NCI-H524 (cell line): ENCODE measurements at regions not wholly inside any gene's neighbourhood (a gene's known extent, or its start where the extent isn't known, plus 50 kb on each side); places are given as distances from the start of the nearest gene placed in this dataset.
A peak's percentile ranks its signal among the peaks of the same experiment; 100 is the strongest.
"Not testable (repeated sequence)": the region's sequence is repeated elsewhere in the genome, so short reads cannot be mapped to it uniquely, and the experiment has no call there.

Source experiments
- DNase-seq, 2 experiments: peaks; one replicate each; lab custom pipeline; 2025; lab: John Stamatoyannopoulos, UW

- peak in 1 of 2 experiments; percentile 46 for DNase-seq
These were observed 83.6 kb upstream of the CRYM start for GRCh38 chr16:21361612-21362227.

- DNase-seq: not testable (repeated sequence)
These were observed 83.0 kb upstream of the CRYM start for GRCh38 chr16:21361045-21361444.

DNA sequence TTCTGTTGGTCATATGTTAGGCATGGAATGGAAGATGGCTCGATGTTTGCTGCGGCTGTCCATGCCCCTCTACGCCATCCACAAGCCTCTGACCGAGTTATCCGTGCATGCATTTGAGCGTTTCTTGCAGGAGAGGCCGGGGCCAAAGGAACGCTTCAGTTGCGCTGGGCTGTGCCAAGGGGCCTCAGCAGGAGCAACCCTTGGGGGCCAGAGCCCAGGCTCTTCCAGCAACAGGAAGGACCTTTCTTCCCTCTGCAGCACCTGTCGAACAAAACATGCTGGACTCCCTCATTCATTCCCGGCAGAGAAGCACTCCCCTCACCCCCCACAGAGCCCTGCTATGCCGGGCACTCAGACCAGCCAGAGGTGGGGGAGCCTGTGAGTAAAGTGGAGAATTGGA, 81.4 kb upstream of the CRYM start:
- not testable (repeated sequence) for DNase-seq

DNA sequence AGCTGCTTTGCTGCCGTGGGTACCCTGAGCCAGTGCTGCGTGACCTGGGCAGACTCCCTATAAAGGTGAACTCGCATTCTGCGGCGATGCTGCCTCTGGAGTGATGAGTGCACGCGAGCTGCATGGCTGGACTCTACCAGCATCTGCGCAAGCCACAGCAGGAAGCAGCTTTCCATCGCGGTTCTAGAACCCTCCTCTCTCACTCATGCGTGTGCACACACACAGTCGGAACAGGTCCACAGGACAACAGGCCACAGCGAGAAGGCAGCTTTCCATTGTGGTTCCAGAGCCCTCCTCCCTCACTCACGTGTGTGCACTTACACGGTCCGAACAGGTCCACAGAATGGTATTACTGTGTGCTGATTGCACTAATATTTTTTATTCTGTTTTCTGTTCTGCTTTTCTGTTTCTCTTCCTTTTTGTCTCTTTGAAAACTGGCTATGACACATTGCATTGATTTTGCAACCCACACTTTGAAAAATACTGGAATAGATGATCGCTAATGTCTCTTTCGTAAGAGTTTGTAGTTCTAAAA, 80.2 kb upstream of the CRYM start:
- DNase-seq: not testable (repeated sequence)

DNA sequence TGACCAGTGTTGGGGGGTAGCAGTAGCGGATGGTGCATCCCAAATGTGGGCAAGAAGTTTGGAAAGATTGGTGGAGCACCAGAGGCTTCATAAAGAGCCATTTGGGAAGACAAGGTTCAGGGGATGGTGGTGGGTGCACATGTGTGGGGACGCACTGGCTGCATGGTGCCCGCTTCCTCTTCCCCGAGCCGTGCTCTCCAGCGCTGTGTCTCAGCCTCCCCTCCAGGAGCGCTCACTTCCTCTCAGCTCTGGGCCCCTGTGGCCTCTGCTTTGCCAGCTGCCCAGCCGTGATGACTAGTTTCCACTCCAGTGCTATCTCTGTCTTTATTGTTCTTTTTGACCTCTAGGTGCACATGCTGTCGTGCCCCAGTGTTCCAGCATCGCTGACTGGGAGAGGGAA, 78.2 kb upstream of the CRYM start:
- not testable (repeated sequence) for DNase-seq

DNA sequence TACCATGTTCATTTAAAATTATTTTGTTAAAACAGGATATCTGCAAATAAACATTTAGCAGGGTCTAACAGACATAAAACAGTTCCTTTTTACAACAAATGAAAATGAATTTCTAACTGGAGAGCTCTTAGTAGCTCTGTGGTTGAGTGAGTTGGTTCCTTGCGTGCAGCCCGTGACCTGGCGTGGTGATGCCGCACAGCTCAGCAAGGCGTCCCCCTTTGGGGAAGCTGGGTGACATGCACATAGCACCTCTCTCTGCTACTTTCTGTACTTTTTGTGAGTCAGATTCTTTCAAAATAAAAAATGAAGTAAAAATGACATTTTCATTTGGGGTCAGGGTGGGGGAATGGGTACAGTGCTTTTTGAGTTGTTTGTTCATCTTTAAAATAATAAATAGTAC, 73.3 kb upstream of the CRYM start:
- not testable (repeated sequence) for DNase-seq

- DNase-seq: not testable (repeated sequence)
These were observed 72.8 kb upstream of the CRYM start for GRCh38 chr16:21350851-21351250.

- DNase-seq: not testable (repeated sequence)
These were observed 71.2 kb upstream of the CRYM start for GRCh38 chr16:21349336-21349735.

GRCh38 chr16:21348815-21349214, 70.7 kb upstream of the CRYM start:
- DNase-seq: not testable (repeated sequence)

GRCh38 chr16:21347538-21347937, 69.4 kb upstream of the CRYM start:
- not testable (repeated sequence) for DNase-seq

DNA sequence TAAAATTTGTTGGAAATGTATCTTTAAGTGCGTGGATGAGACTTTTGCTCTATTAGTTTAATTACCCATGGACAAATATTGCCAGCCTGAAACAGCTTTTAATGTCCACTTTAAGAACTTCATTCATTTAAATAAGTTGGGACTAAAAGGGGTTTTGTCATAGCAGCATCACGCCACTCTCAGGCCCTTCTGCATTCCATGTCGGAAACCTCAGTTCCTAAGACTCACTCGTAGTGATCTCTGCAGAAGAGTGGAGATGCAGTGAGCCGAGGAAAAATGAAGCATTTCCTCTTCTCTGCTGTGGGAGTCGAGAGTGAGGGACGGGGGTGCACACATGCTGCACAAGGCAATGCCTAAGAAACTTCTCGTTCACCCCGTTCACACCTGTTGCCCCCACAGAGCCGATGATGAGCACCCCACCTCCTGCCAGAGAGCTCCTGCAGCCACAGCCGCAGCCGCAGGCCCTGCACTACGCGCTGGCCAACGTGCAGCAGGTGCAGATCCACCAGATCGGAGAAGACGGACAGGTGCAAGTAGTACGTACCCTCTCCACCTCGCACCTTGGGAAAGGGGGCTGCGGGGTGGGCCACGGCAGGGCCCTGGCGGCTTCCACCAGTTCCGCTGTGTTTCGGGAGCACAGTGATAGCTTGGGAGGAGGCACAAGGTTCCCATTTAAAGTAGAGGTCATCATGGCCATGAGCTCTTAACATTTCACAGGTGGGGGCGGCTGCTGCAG, 68.8 kb upstream of the CRYM start:
- DNase-seq: not testable (repeated sequence)

- DNase-seq: not testable (repeated sequence)
These were observed 66.3 kb upstream of the CRYM start for GRCh38 chr16:21344361-21344912.

DNA sequence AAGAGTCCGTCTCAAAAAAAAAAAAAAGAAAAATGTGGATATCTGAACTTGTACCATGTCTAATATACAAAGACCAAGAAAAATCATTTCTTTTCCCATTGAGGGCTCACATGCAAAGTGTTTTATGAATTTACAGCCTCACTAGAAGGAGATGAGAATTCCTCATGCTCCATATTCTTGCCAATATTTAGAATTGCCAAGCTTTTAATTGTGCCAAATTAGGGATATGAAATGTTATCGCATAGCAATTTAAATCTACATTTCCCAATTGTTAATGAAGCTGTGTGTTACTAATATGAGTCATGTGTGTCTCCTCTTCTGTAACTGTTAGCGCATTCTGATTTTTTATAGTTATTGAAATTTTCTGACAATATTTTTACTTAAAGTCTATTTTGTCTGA, 63.0 kb upstream of the CRYM start:
- DNase-seq: no peak

DNA sequence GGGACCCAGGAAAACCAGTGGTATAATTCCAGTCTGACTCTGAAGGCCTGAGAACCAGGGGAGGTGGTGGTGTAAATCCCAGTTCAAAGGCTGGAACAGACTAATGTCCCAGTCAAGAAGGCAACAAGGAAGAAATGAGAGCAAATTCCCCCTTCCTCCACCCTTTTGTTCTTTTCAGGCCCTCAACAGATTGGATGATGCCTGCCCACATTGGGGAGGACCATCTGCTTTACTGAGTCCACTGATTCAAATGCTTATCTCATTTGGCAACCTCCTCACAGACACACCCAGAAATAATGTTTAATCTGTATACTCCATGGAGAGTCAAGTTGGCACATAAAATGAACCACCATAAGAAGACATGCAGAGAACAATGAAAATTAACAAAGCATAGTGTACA, 61.9 kb upstream of the CRYM start:
- DNase-seq: no peak

- DNase-seq: no peak
These were observed 61.2 kb upstream of the CRYM start for GRCh38 chr16:21339269-21339641.

DNA sequence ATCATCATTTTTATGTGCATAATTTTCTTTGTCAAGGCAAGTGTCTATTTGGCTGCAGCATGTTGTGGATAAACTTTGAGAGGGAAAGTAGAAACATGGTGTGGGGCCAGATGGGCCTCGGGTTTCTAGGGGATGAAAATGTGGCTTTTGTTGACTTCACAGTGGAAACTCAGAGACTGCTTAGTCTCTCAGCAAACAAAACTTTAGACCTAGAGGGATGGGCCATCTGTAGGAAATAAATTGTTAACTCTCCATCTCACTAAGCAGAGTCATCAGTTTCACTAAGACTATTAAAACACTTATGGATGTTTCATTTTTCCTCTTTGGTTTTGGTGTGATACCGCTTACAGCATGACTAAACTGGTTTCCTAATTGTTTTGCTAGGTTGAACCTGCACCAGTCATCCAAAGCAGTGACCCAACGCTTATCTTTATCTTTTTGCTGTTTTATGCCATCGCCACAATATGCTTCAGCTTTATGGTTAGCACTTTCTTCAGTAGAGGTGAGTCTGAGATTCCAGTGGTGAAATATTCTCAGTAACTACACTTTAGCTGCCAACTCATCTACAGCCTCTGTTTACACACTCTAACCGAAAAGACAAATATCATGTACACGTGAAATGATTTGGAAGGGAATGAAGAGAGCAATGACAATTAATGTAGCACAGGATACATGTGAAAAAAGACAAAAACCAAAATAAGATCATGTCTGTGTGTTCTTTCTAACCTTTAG, 60.6 kb upstream of the CRYM start:
- no peak for DNase-seq

- DNase-seq: no peak
These were observed 58.1 kb upstream of the CRYM start for GRCh38 chr16:21336231-21336630.

DNA sequence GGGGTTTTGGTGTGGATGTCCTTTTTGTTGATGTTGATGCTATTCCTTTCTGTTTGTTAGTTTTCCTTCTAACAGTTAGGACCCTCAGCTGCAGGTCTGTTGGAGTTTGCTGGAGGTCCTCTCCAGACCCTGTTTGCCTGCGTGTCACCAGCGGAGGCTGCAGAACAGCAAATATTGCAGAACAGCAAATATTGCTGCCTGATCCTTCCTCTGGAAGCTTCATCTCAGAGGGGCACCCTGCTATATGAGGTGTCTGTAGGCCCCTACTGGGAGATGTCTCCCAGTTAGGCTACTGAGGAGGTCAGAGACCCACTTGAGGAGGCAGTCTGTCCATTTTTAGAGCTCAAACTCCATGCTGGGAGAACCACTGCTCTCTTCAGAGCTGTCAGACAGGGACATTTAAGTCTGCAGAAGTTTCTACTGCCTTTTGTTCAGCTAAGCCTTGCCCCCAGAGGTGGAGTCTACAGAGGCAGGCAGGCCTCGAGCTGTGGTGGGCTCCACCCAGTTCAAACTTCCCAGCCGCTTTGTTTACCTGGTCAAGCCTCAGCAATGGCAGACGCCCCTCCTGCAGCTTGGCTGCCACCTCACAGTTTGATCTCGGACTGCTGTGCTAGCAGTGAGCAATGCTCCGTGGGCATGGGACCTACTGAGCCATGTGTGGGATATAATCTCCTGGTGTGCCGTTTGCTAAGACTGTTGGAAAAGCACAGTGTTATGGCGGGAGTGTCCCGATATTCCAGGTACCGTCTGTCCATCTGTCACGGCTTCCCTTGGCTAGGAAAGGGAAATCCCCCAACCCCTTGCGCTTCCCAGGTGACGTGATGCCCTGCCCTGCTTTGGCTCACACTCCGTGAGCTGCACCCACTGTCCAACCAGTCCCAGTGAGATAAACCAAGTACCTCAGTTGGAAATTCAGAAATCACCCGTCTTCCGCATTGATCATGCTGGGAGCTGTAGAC, 56.4 kb upstream of the CRYM start:
- not testable (repeated sequence) for DNase-seq

GRCh38 chr16:21333683-21334082, 55.6 kb upstream of the CRYM start:
- DNase-seq: not testable (repeated sequence)
